HG03135 (cell line): ENCODE measurements at regions not wholly inside any gene's neighbourhood (a gene's known extent, or its start where the extent isn't known, plus 50 kb on each side); places are given as distances from the start of the nearest gene placed in this dataset.

ENCODE experiments used
- ATAC-seq: cut with Tn5 transposase; IDR thresholded peaks from one replicate; pipeline ENCODE4 v1.9.1; 2021; ENCODE audit warnings: mild to moderate bottlenecking, moderate library complexity; ENCODE audit not compliant: unreplicated experiment

GRCh38 chr22:47231759-47232158 is 469.3 kb downstream of the TBC1D22A start:
- ATAC-seq, result no peak

GRCh38 chr22:47230741-47231140 is 468.3 kb downstream of the TBC1D22A start:
- no peak for ATAC-seq

GRCh38 chr22:47230251-47230650 is 467.8 kb downstream of the TBC1D22A start:
- ATAC-seq, result no peak

- ATAC-seq, result no peak
Observed at GRCh38 chr22:47228767-47229166, 466.3 kb downstream of the TBC1D22A start.

- ATAC-seq, result no peak
Observed at GRCh38 chr22:47225931-47226633, 463.6 kb downstream of the TBC1D22A start.

GRCh38 chr22:47225080-47225930 is 462.9 kb downstream of the TBC1D22A start:
- ATAC-seq, result no peak
